Transverse colon (tissue), 3 donors: ENCODE measurements at regions not wholly inside any gene's neighbourhood (a gene's known extent, or its start where the extent isn't known, plus 50 kb on each side); places are given as distances from the start of the nearest gene placed in this dataset.

Experiments used
- EP300 ChIP-seq: sonication (generic); formaldehyde crosslinking; IDR thresholded peaks from one replicate; pipeline ENCODE4 v1.6.1; 2017; ENCODE audit warnings: antibody characterized with exemption, low read depth
- TF ChIP-seq, protein P1 (sequence below), 5 experiments: fragments of 200-600 bp in 3 of 5; fragments of 450-650 bp in 2 of 5; sonication (generic) in 3 of 5; IDR thresholded peaks; 1 replicate in 2 of 5; 2 replicates in 3 of 5; pipeline ENCODE4 v1.5.1; 2016 to 2017; ENCODE audit warnings: antibody characterized with exemption in 5 of 5, inconsistent platforms in 3 of 5, mild to moderate bottlenecking in 2 of 5, moderate library complexity in 1 of 5

DNA sequence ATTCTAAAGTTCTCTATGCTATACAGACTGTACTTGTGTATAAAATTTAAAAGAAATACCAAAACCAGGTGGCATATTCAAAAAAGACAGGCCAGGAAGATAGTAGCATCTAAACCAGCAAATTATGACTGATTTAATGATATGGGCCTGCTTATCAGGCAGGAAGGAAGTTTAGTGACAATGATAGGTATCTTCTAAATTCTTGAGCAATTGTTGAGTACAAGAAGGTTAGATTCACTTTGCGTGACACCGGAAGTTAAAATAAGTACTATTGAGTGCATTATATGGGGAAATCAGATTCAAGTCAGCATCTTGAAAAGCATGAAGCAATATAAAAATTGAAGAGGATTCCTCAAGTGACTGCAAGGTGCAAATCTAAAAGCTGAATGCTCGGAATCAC is 186.8 kb upstream of the RGS18 start:
- TF ChIP-seq, protein P1, sequence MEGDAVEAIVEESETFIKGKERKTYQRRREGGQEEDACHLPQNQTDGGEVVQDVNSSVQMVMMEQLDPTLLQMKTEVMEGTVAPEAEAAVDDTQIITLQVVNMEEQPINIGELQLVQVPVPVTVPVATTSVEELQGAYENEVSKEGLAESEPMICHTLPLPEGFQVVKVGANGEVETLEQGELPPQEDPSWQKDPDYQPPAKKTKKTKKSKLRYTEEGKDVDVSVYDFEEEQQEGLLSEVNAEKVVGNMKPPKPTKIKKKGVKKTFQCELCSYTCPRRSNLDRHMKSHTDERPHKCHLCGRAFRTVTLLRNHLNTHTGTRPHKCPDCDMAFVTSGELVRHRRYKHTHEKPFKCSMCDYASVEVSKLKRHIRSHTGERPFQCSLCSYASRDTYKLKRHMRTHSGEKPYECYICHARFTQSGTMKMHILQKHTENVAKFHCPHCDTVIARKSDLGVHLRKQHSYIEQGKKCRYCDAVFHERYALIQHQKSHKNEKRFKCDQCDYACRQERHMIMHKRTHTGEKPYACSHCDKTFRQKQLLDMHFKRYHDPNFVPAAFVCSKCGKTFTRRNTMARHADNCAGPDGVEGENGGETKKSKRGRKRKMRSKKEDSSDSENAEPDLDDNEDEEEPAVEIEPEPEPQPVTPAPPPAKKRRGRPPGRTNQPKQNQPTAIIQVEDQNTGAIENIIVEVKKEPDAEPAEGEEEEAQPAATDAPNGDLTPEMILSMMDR (IDR thresholded peaks at IDR 0.05): no peak
- no peak for TF ChIP-seq EP300
